HG03432 (cell line): ENCODE measurements at regions not wholly inside any gene's neighbourhood (a gene's known extent, or its start where the extent isn't known, plus 50 kb on each side); places are given as distances from the start of the nearest gene placed in this dataset.
"Not testable (repeated sequence)": the region's sequence is repeated elsewhere in the genome, so short reads cannot be mapped to it uniquely, and the experiment has no call there.

ENCODE experiments used
- ATAC-seq: cut with Tn5 transposase; IDR thresholded peaks from one replicate; pipeline ENCODE4 v1.9.1; 2021; ENCODE audit warnings: mild to moderate bottlenecking, moderate library complexity; ENCODE audit not compliant: unreplicated experiment

DNA sequence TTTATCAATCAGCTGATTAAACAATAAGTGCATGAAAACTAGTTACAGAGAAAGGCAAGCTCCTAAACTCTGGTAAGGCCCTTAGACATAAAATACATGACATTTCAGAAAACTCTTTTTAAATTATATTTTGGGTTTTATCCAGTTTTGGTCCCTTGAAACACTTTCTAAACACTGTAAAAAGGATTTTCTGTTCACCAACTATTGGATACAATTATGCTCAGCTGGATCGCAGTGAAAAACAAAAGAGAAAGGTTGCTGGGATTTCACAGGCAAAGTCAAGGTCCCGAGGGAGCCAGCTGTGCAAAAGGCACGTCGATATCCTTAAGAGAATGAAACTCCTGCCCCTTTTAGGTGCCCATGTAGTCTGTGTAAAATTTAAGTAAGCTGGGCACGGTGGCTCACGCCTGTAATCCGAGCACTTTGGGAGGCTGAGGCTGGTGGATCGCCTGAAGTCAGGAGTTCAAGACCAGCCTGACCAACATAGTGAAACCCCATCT is 1018.4 kb upstream of the INTU start:
- ATAC-seq = no peak

DNA sequence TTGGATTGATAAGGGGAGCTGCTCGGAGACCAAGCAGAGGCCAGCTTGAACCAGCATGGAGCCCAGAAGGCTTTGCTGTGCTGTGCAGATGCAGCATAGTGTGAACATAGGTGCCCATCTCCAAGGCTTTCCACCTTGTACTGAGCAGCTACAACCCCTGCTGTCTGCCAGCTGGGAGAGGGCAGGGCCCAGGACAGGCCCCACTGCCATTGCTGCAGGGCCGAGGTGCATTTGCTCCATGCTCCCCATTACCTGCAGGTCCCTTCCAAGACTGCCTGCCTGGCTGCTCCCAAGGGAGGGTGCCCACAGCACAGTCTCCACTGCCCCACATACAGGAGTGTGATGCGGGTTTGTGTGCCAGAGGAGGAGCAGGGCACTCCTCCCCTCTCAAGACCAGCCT is 1016.0 kb upstream of the INTU start:
- no peak for ATAC-seq

DNA sequence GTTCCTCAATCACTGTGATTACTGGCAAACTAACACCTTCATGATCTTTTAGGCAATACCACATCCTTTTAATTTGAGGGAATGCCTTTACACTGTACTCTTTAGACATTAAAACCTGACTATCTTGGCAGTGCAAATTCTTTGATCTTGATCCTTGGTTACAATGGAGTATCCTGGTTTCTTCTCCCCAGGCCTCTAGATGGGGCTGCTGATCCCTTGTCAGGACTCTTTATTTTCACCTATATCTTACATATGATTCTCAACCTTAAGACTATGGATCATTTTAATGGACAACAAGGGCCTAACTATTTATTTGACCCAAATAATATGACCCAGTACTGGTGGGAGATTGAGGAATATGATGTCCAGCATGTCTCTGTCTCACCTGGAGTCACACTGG is 1005.5 kb upstream of the INTU start:
- no peak for ATAC-seq

DNA sequence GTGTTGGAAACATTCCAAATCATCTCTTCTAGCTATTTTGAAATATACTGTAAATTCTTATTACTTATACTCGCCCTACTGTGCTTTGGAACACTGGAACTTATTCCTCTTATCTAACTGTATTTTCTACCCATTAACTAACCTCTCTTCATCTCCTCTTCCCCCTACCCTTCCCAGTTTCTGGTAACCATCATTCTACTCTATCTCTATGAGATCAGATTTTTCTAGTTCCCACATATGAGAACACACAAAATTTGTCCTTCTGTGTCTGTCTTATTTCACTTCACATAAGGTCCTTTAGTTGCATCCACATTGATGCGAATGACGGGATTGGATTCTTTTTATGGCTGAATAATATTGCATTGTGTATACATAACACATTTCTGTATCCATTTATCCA is 1003.8 kb upstream of the INTU start:
- ATAC-seq = no peak

DNA sequence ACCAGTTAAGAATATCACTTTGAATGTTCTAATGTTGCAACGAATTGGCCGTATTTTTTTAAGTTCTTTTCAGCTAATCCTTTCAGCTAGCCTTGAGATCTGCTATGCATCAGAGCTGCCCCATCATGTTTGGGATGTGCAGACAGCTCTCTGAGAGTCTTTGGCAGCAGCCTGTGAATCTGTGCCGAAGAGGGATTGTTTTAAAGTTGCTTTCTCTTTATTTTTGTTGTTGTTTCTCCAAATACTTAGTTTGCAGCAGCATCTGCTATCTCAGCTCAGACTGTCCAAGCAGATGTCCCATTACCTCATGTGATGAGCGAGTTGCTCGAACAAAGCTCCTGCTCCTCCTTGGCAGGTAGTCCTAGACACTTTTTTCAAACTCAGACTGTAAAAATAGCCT is 1002.5 kb upstream of the INTU start:
- no peak for ATAC-seq

DNA sequence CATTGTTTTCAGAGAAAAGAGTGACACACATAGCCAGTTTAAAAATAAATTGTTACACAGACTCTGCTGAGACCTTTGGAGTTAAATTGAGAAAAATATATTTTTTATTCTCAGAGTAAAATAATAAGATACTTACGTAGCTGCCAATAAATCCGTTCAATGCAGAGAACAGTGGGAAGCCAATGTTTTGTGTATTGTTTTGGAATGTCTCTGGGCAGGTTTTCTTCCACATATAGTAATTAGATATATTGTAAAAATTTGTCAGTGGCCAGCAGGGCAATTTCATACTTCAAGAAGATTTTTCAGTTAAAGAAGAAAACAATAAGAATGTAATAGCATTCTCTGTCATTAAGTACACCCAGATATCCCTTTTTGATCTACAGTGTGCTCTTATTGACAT is 999.5 kb upstream of the INTU start:
- no peak for ATAC-seq

DNA sequence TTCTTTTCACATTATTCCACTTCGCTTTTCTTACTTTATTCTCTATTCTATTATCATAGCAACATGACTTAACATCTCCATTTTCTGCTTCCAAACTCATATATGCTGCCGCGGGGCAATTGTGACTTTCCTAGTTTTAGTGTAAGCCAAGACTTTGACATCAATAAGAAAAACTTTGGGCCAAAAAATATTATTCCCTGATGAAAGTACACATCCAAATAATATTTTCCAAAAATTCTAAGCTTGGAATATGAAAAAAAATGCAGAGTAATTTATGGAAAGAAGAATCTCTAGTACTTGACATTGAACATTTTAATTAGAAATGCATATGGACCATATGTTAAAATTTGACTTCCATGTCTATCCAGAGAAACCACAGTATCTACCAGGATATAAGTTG is 995.1 kb upstream of the INTU start:
- no peak for ATAC-seq

DNA sequence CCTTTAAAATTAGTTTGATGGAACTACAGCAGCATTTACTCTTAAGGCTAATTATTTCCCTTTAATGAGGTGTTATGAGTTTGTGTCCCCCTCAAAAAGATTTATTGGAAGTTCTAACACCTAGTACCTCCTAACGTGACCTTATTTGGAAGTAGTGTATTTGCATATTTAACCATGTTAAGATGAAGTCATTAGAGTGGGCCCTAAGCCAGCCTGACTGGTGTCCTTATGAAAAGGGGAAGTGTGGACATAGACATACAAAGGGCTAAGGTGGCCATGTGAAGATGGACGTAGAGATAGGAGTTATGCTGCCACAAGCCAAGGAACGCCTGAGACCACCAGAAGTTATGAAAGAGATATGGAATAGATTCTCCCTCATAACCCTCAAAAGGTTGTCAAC is 985.4 kb upstream of the INTU start:
- ATAC-seq = no peak

DNA sequence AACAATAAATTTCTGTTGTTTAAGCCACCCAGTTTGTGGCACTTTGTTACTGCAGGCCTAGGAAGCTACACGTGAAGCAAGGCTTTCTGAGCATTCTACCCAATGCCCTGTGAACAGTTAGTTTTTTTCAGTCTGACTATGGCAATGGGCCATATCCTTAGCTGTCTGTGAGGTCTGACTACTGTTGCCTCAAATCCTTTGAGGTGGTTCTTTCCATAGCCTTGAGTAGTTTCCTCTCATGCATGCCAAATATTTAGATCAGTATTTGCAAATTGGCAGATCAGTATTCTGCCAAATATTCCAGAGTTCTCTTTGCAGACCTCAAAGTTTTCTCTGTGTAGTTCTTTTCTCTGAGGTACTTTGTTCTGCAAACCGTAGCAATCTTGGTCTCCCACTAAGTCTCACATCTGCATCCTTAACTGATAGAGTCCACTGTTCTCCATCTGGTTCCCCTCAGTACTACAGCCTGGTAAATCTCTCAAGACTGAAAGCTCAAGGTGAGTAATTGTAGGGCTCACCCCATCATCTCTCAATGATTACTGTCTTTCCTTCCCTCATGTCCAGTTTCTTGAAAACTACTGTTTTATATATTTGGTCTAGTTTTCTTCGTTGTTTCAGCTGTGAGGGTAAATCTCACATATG is 984.9 kb upstream of the INTU start:
- no peak for ATAC-seq

DNA sequence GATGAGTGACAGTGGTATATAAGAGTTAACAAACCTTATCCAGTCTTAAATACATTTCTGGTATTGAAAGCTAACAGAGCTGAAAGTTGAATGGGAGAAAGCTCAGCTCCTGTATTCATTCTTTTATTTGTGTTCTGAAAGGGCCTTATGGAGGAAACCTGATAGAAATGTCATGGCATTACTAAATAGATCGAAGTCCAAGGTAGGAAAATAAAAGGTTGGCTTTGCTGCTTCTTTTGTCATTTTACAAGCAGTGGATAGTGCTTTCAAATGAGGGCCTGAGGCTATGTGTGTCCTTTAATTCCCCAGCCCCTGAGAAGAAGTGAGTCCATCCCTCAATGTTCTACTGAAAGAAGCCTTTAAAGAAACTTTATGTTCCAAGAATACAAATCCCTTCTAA is 974.3 kb upstream of the INTU start:
- no peak for ATAC-seq

DNA sequence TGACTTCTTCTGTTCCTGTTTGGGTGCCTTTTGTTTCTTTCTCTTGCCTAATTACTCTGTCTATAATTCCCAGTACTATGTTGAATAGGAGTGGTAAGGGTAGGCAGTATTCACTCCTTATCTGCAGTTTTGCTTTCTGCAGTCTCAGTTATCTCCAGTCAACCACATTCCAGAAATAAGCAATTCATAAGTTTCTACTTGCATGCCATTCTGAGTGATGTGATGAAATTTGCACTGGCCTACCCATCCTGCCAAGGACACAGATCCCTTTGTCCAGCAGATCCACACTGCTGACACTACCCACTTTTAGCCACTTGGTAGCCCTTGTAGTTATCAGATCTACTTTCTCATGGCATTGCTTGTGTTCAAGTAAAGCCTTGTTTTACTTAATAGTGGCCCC is 971.6 kb upstream of the INTU start:
- ATAC-seq = no peak

DNA sequence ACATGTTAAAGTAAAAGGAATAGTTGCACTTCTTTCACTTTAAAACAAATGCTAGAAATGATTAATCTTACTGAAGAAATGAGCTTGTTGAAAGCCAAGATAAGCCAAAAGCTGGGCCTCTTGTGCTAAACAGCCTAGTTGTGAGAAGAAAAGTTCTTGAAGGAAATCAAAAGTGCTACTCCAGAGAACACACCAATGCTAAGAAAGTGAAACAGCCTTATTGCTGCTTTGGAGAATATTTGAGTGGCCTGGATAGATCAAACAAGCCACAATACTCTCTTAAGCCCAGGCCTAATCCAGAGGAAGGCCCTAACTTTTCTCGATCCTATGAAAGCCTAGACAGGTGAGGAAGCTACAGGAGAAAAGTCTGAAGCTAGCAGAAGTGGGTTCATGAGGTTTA is 967.9 kb upstream of the INTU start:
- no peak for ATAC-seq

DNA sequence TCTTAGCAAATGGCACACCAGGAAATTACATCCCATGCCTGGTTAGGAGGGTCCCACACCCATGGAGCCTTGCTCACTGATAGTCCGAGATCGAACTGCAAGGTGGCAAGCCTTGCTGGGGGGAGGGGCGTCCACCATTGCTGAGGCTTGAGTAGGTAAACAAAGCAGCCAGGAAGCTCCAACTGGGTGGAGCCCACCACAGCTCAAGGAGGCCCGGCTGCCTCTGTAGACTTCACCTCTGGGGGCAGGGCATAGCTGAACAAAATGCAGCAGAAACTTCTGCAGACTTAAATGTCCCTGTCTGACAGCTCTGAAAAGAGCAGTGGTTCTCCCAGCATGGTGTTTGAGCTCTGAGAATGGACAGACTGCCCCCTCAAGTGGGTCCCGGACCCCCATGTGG is 962.7 kb upstream of the INTU start:
- ATAC-seq = not testable (repeated sequence)

DNA sequence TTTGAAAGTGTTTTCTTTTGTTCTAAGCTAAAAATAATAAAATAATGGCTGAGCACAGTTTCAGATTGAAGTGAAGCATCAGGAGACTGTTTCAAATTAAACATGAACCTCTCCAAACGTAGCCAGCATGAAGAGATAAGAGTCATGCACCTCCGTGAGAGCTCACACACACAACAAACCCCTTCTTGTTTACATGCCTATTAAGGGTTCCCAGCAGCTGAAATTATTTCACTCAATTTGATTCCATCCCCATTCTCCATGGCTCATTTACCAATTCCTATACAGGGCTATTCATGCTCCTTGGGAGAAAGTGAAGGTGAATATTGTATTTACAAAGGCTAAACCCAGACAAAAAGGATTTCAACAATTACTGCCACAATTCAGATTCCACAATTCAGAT is 954.1 kb upstream of the INTU start:
- no peak for ATAC-seq

DNA sequence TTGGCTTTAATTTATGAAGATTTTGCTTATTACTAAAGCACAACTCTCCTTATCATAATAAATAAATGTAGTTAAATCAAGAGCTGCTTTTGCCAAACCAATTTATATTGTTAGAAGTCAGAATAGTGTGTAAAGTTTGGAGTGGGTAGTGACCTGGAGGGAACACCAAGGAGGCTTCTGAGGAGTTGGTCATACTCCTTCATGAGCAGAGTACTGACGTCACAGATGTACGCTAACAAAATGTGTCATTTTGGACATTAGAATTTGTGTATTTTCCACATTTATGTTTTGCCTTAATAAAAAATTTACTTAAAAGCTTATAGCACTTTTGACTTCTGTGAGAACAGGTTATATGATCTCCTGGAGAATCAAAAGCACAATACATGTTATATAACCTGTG is 953.5 kb upstream of the INTU start:
- no peak for ATAC-seq

DNA sequence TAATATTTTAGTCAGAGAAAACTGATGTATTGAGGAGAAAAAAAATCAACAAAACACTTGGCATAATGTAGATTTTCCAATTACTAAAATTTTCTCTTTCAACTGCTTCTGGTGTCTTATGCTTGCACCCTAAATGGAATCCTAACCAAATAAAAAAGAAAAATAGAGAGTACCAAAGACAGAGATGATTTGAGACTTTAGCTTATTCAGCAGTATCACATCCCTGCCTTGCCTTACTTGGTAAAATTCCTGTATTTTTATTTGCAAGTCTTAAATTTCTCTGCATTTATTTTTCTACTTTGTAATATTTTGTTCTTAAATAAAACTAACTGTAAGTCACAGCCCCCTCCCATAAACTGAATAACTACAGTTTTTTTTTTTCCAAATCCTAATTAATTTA is 950.5 kb upstream of the INTU start:
- no peak for ATAC-seq

DNA sequence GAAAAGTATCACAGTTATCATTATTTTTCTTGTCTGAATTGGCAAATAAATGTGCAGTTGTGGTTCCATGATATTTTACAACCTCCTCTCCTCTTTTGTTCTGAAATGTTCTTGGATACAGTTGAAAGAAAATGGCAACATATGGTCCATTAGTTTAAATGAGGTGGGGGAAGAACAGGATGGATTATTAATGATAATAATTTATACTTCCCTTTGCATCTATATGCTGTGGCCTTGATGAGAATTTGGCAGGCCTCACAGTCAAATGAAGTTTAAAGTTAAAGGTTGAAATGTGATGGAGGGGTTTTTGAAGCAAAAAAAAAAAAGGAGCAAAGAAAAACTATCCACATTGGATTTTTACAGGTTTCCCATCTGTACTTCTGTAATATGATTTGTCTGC is 946.3 kb upstream of the INTU start:
- ATAC-seq = no peak

DNA sequence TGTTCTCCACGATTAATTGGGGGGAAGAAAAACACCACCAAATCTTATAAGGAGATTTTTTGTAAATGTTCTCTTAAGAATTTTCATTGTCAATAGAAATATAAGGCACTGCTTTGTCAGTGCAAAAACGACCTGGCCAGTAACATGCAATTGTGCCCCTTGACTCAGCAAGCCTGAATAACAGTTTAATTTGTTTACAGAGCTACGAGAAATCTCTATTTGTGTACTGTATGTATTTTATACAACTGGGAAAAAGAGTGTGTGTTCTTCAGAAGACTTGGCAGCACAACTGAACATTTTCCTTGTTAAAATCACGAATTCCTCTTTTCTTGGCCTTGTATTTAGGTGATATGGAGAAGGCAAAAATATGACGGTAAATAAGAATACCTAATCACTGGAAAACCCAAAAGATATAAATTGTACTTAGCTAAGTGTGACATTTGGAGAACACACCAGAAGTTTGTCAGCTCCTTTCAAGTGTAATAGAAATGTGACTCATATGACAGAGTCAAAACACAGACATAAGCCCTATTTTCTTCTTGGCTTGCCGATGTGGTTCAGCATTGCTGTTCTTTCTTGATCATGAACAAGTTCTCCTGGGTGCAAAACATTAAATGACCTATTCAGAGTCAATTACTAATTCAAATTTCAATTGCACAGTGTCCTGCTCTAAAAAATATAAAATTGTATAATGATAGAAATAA is 945.0 kb upstream of the INTU start:
- ATAC-seq = no peak

DNA sequence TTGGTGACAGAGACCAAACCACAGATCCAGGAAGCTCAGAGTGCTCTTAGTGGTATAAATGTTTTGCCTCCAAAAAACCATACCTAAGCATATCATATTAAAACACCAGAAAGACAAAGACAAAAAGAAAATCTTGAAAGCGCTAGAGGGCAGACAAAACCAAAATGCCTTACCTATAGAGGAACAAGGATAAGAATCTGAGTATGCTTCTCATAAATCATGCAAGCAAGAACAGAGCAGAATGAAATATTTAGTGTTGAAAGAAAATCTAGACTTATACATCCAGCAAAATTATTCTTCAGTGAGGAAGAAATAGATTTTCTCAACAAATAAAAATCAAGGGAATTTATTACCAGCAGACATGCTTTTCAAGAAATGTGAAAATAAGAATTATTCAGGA is 941.0 kb upstream of the INTU start:
- no peak for ATAC-seq

DNA sequence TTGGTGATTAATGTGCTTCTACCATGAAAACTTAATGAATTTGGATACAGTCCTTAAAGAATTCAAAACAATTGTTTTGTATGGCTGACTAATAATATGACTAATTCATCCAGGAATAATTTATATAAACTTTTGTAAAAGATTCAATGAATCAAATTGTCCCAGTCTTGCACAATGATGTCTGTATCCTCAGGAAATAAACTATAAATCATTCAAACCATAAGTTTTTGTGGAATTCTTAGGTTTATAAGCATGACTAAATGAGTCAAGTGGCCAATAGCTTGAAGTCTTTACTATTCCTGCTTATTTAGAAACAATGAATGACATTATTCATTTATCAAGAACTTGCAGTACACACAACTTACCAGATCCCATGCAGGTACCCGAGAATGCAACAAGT is 935.0 kb upstream of the INTU start:
- no peak for ATAC-seq

DNA sequence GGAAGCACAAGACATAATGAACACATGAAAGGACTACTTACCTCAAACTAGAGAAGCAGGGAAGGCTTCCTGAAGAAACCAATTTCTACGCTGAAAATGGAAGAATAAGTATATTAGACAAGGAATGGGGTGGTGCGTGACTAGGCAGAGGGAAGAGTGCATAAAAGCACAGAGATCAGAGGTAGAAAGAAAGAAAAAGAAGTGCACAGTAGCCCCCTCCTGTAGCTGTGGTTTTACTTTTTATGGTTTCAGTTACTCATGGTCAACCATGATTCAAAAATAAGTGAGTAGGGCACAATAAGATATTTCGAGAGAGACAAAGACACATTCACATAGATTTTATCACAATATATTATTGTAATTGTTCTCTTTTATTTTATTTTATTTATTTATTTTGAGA is 934.5 kb upstream of the INTU start:
- no peak for ATAC-seq

DNA sequence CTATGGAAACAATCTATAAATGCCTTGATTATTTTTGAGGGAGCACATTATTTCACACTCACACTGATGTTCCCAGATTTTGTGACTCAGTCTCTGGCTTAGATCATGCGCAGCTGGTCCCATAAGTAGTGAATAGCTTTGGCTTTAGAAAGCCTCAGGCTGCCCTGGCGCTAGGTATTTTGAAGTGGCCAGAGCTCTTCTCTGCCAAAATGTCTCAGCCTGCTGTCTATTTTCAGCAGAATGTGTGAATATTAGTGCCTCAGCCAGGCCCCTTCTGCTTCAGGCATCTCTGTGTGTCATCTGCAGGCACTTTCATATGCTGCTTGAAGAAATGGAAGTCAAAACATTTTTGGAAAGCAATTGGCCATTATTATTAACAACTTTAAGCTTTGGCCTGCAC is 931.0 kb upstream of the INTU start:
- no peak for ATAC-seq

DNA sequence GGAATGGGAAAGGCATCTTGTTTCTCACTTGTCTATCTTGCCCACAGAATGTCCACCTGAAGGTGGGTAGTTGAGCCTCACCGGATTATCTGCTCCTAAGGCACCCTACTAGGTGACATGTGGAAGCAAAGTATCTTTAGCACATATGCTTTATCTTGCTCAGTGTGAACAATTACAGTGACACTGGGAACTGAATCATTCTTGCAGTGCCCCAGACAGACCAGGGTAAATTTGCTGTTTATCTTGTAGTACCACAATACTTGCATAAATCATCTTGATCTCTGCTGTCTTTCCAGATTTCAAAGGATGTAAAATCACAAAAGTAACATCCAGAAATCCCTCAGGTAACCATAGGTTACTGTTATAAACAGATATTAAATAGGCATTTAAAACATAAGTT is 930.0 kb upstream of the INTU start:
- ATAC-seq = no peak
